H9 (cell line): ENCODE measurements at regions not wholly inside any gene's neighbourhood (a gene's known extent, or its start where the extent isn't known, plus 50 kb on each side); places are given as distances from the start of the nearest gene placed in this dataset.

Source experiments
- DNase-seq: peaks from one replicate; pipeline ENCODE4 v3.0.0-alpha.2; 2017
- H2AFZ ChIP-seq: one replicate; pipeline ENCODE4 v1.6.1; 2013; ENCODE audit warnings: mild to moderate bottlenecking, low read length, control low read depth, moderate library complexity
- H2AK5ac ChIP-seq: 2 replicates; pipeline ENCODE4 v1.6.1; 2013; ENCODE audit warnings: low read length, control low read depth, mixed read lengths; ENCODE audit not compliant: insufficient read length
- H2BK120ac ChIP-seq: one replicate; pipeline ENCODE4 v1.6.1; 2013; ENCODE audit warnings: low read depth, mild to moderate bottlenecking, low read length, control low read depth, inconsistent platforms; ENCODE audit not compliant: poor library complexity, severe bottlenecking
- H2BK12ac ChIP-seq: 2 replicates; pipeline ENCODE4 v1.6.1; 2013; ENCODE audit warnings: low read length, control low read depth, mixed read lengths, low read depth; ENCODE audit not compliant: insufficient read length
- H2BK15ac ChIP-seq: 2 replicates; pipeline ENCODE4 v1.6.1; 2013; ENCODE audit warnings: low read depth, low read length, control low read depth
- H2BK20ac ChIP-seq: one replicate; pipeline ENCODE4 v1.6.1; 2013; ENCODE audit warnings: low read depth, mild to moderate bottlenecking, low read length, control low read depth, inconsistent platforms; ENCODE audit not compliant: poor library complexity, severe bottlenecking
- H2BK5ac ChIP-seq: 2 replicates; pipeline ENCODE4 v1.6.1; 2013; ENCODE audit warnings: low read length, control low read depth, mixed read lengths; ENCODE audit not compliant: insufficient read length
- H3K14ac ChIP-seq: 2 replicates; pipeline ENCODE4 v1.6.1; 2013; ENCODE audit warnings: low read length, control low read depth; ENCODE audit not compliant: insufficient read depth
- H3K18ac ChIP-seq: 2 replicates; pipeline ENCODE4 v1.6.1; 2013; ENCODE audit warnings: low read depth, mild to moderate bottlenecking, mixed read lengths, low read length, control low read depth; ENCODE audit not compliant: insufficient read length
- H3K23ac ChIP-seq: 2 replicates; pipeline ENCODE4 v1.6.1; 2013; ENCODE audit warnings: low read length, control low read depth, mixed read lengths, low read depth; ENCODE audit not compliant: insufficient read length
- H3K23me2 ChIP-seq: 2 replicates; pipeline ENCODE4 v1.6.1; 2013; ENCODE audit warnings: low read depth, mild to moderate bottlenecking, mixed read lengths, low read length, control low read depth; ENCODE audit not compliant: insufficient read length, poor library complexity, severe bottlenecking
- H3K27ac ChIP-seq: 2 replicates; pipeline ENCODE4 v1.5.1; 2013; ENCODE audit warnings: low read length, control low read depth, mixed read lengths, low read depth; ENCODE audit not compliant: insufficient read length
- H3K27me3 ChIP-seq: 2 replicates; pipeline ENCODE4 v1.6.1; 2013; ENCODE audit warnings: low read length, control low read depth, inconsistent platforms; ENCODE audit not compliant: insufficient read depth
- H3K4ac ChIP-seq: 2 replicates; pipeline ENCODE4 v1.6.1; 2013; ENCODE audit warnings: low read depth, mild to moderate bottlenecking, control low read depth, inconsistent platforms, low read length, moderate library complexity
- H3K4me1 ChIP-seq: 2 replicates; pipeline ENCODE4 v1.6.1; 2013; ENCODE audit warnings: low read length, control low read depth, inconsistent platforms; ENCODE audit not compliant: insufficient read depth
- H3K4me2 ChIP-seq: 2 replicates; pipeline ENCODE4 v1.6.1; 2013; ENCODE audit warnings: low read length, control low read depth, mixed read lengths; ENCODE audit not compliant: insufficient read length, insufficient read depth
- H3K56ac ChIP-seq: 2 replicates; pipeline ENCODE4 v1.6.1; 2013; ENCODE audit warnings: low read depth, mild to moderate bottlenecking, mixed read lengths, low read length, control low read depth; ENCODE audit not compliant: insufficient read length
- H3K79me1 ChIP-seq: 2 replicates; pipeline ENCODE4 v1.6.1; 2013; ENCODE audit warnings: low read depth, mild to moderate bottlenecking, moderate library complexity, low read length, control low read depth, inconsistent platforms; ENCODE audit not compliant: insufficient read depth, poor library complexity, severe bottlenecking
- H3K79me2 ChIP-seq: 2 replicates; pipeline ENCODE4 v1.6.1; 2013; ENCODE audit warnings: low read length, control low read depth, inconsistent platforms; ENCODE audit not compliant: insufficient read depth
- H3K9ac ChIP-seq: 2 replicates; pipeline ENCODE4 v1.6.1; 2013; ENCODE audit warnings: low read length, control low read depth, mixed read lengths; ENCODE audit not compliant: insufficient read length; ENCODE audit errors: extremely low read depth
- H3K9me3 ChIP-seq: one replicate; pipeline ENCODE4 v1.6.1; 2013; ENCODE audit warnings: low read depth, low read length, inconsistent platforms; ENCODE audit not compliant: control insufficient read depth
- H3T11ph ChIP-seq: one replicate; pipeline ENCODE4 v1.6.1; 2013; ENCODE audit warnings: mild to moderate bottlenecking, low read length, control low read depth, inconsistent platforms
- H4K20me1 ChIP-seq: one replicate; pipeline ENCODE4 v1.6.1; 2013; ENCODE audit not compliant: control insufficient read depth, insufficient read length, insufficient read depth
- H4K5ac ChIP-seq: 2 replicates; pipeline ENCODE4 v1.6.1; 2013; ENCODE audit warnings: low read depth, mild to moderate bottlenecking, mixed read lengths, low read length, control low read depth; ENCODE audit not compliant: insufficient read length
- H4K8ac ChIP-seq: replicated peaks from 2 replicates; pipeline ENCODE4 v1.6.1; 2013; ENCODE audit warnings: low read length, control low read depth, mixed read lengths, low read depth; ENCODE audit not compliant: insufficient read length
- H4K91ac ChIP-seq: 2 replicates; pipeline ENCODE4 v1.6.1; 2013; ENCODE audit warnings: low read depth, mild to moderate bottlenecking, moderate library complexity, mixed read lengths, low read length, control low read depth; ENCODE audit not compliant: insufficient read length
- H3K27ac Mint-ChIP-seq, 3 experiments: 2 replicates in 2 of 3; 3 replicates in 1 of 3; pipeline ENCODE4 v1.8.0; 2020 to 2021; ENCODE audit warnings: mixed read lengths in 3 of 3, mild to moderate bottlenecking in 1 of 3, moderate library complexity in 1 of 3
- H3K27me3 Mint-ChIP-seq: 2 replicates; pipeline ENCODE4 v1.8.0; 2021; ENCODE audit warnings: low read depth, mild to moderate bottlenecking, moderate library complexity, mixed read lengths
- H3K36me3 Mint-ChIP-seq, 3 experiments: 2 replicates in 2 of 3; 3 replicates in 1 of 3; pipeline ENCODE4 v1.8.0; 2020 to 2021; ENCODE audit warnings: low read depth in 3 of 3, mixed read lengths in 3 of 3; ENCODE audit not compliant: insufficient read depth in 1 of 3
- H3K4me1 Mint-ChIP-seq, 2 experiments: 2 replicates each; pipeline ENCODE4 v1.8.0; 2020; ENCODE audit warnings: mixed read lengths in 2 of 2
- H3K4me3 Mint-ChIP-seq, 2 experiments: 2 replicates in 1 of 2; 3 replicates in 1 of 2; pipeline ENCODE4 v1.8.0; 2020 to 2021; ENCODE audit warnings: mild to moderate bottlenecking in 2 of 2, mixed read lengths in 2 of 2, moderate library complexity in 1 of 2
- H3K9me3 Mint-ChIP-seq, 2 experiments: 2 replicates in 1 of 2; 3 replicates in 1 of 2; pipeline ENCODE4 v1.8.0; 2020; ENCODE audit warnings: mild to moderate bottlenecking in 2 of 2, mixed read lengths in 2 of 2, moderate library complexity in 1 of 2
- CTCF ChIP-seq: fragments of 200-600 bp; sonication (generic); conservative IDR thresholded peaks from 3 replicates; pipeline ENCODE4 v1.8.0; 2021; ENCODE audit warnings: antibody characterized with exemption, mild to moderate bottlenecking
- WGBS: extraction: QIAGEN DNeasy Blood & Tissue Kit; methylation state at CpG from one replicate; pipeline ENCODE4 v1.1.7; 2013; ENCODE audit warnings: missing lambda C conversion rate, low lambda C conversion rate, mixed read lengths; ENCODE audit not compliant: insufficient read length; ENCODE audit errors: extremely low coverage; 5-methylcytosine and 5-hydroxymethylcytosine counted together

- Histone ChIP-seq H3K27me3 (no peaks in the 10 kb centered on the region), H2AK5ac (no peak overlapping the region), H3K56ac (no peak overlapping the region), H3K27ac (no peak overlapping the region), H2BK120ac (no peak overlapping the region), H4K20me1 (no peaks in the 10 kb centered on the region), H3K14ac (no peak overlapping the region; the same call in 1 of the 2 replicates), H3K9me3 (no peaks in the 10 kb centered on the region), H3K4me1 (no peaks in the 10 kb centered on the region), H4K5ac (no peak overlapping the region), H2BK12ac (no peak overlapping the region), H2BK20ac (no peak overlapping the region), H4K91ac (no peak overlapping the region), H3K9ac (no peak overlapping the region), H3K23me2 (no peaks in the 10 kb centered on the region), H3K79me1 (no peaks in the 10 kb centered on the region), H4K8ac (no peak overlapping the region), H2BK15ac (no peak overlapping the region), H3K4me2 (no peak overlapping the region), H3T11ph (no peak overlapping the region), H3K23ac (no peak overlapping the region), H3K4ac (no peak overlapping the region), H3K79me2 (no peaks in the 10 kb centered on the region), H2BK5ac (no peak overlapping the region), H3K18ac (no peak overlapping the region), H2AFZ (no peak overlapping the region)
- Mint-ChIP-seq H3K4me3 (no peak overlapping the region; a peak in 1 of 5 replicates), H3K36me3 (no peaks in the 10 kb centered on the region), H3K27me3 (no peaks in the 10 kb centered on the region), H3K27ac (no peak overlapping the region), H3K9me3 (no peaks in the 10 kb centered on the region; a peak in 1 of 5 replicates), H3K4me1 (peaks cover 2 to 5% of the 10 kb centered on the region in 2 experiments; a peak in 2 of 4 replicates)
- no peak for DNase-seq
- TF ChIP-seq CTCF, result no peak
- no CpG with 5 or more reads among the region's 3 CpGs for WGBS
Observed at GRCh38 chr14:96940009-96940408, 142.8 kb downstream of the VRK1 start.
